ENCODE measurements at regions not wholly inside any gene's neighbourhood (a gene's known extent, or its start where the extent isn't known, plus 50 kb on each side); places are given as distances from the start of the nearest gene placed in this dataset.

- H3K27me3 ChIP-seq (ENCODE audit: insufficient read depth, low read depth, severe bottlenecking): no peaks in the 10 kb centered on the region
- H3K36me3 ChIP-seq: no peaks in the 10 kb centered on the region
- H3K9me3 ChIP-seq (ENCODE audit: severe bottlenecking): no peaks in the 10 kb centered on the region
- no peak for DNase-seq
- TF ChIP-seq CTCF (IDR thresholded peaks at IDR 0.05; ENCODE audit: low read depth, low read length): peak; percentile 23; the same call in 1 of the 2 replicates
- H3K4me3 ChIP-seq (ENCODE audit: low read depth, low read length): no peak overlapping the region
- no peak overlapping the region for H3K27ac ChIP-seq
Measured at GRCh38 chr15:89421219-89421618, 75.2 kb downstream of the RHCG start.

- H3K27me3 ChIP-seq (ENCODE audit: insufficient read depth, low read depth, severe bottlenecking): no peaks in the 10 kb centered on the region
- H3K9me3 ChIP-seq (ENCODE audit: severe bottlenecking): no peaks in the 10 kb centered on the region
- H3K27ac ChIP-seq: no peak overlapping the region
- H3K36me3 ChIP-seq: no peaks in the 10 kb centered on the region
- TF ChIP-seq CTCF (IDR thresholded peaks at IDR 0.05; ENCODE audit: low read depth, low read length): no peak
- DNase-seq: no peak
- no peak overlapping the region for H3K4me3 ChIP-seq (ENCODE audit: low read depth, low read length)
Measured at GRCh38 chr15:89419370-89419984, 76.9 kb downstream of the RHCG start.

GRCh38 chr15:89417206-89417725 lies 79.1 kb downstream of the RHCG start:
- no peak overlapping the region for H3K4me3 ChIP-seq (ENCODE audit: low read depth, low read length)
- no peaks in the 10 kb centered on the region for H3K27me3 ChIP-seq (ENCODE audit: insufficient read depth, low read depth, severe bottlenecking)
- no peaks in the 10 kb centered on the region for H3K9me3 ChIP-seq (ENCODE audit: severe bottlenecking)
- H3K36me3 ChIP-seq: no peaks in the 10 kb centered on the region
- DNase-seq: no peak
- no peak for TF ChIP-seq CTCF (IDR thresholded peaks at IDR 0.05; ENCODE audit: low read depth, low read length)
- H3K27ac ChIP-seq: no peak overlapping the region

- Histone ChIP-seq H3K9me3 (ENCODE audit: severe bottlenecking) (no peaks in the 10 kb centered on the region), H3K27me3 (ENCODE audit: insufficient read depth, low read depth, severe bottlenecking) (no peaks in the 10 kb centered on the region), H3K36me3 (no peaks in the 10 kb centered on the region), H3K27ac (no peak overlapping the region), H3K4me3 (ENCODE audit: low read depth, low read length) (no peak overlapping the region)
- DNase-seq: peak; percentile 93
- TF ChIP-seq CTCF (IDR thresholded peaks at IDR 0.05; ENCODE audit: low read depth, low read length): peak; percentile 95
Measured at GRCh38 chr15:89416339-89417183, 79.8 kb downstream of the RHCG start.

- no peak for TF ChIP-seq CTCF (IDR thresholded peaks at IDR 0.05; ENCODE audit: low read depth, low read length)
- H3K27me3 ChIP-seq (ENCODE audit: insufficient read depth, low read depth, severe bottlenecking): no peaks in the 10 kb centered on the region
- H3K27ac ChIP-seq: no peak overlapping the region
- no peaks in the 10 kb centered on the region for H3K36me3 ChIP-seq
- no peaks in the 10 kb centered on the region for H3K9me3 ChIP-seq (ENCODE audit: severe bottlenecking)
- H3K4me3 ChIP-seq (ENCODE audit: low read depth, low read length): no peak overlapping the region
- no peak for DNase-seq
Measured at GRCh38 chr15:89414571-89414970, 79.9 kb upstream of the POLG start.
